Endothelial cell of umbilical vein (primary cell): ENCODE measurements at regions not wholly inside any gene's neighbourhood (a gene's known extent, or its start where the extent isn't known, plus 50 kb on each side); places are given as distances from the start of the nearest gene placed in this dataset.

Source experiments
- GATA2 ChIP-seq: IDR thresholded peaks from 2 replicates; pipeline ENCODE4 v1.7.0; 2011; ENCODE audit warnings: low read depth, mild to moderate bottlenecking, moderate library complexity, mixed read lengths, low read length; ENCODE audit not compliant: insufficient read length, insufficient read depth
- JUN ChIP-seq: IDR thresholded peaks from 2 replicates; pipeline ENCODE4 v1.6.1; 2011; ENCODE audit warnings: borderline replicate concordance, low read depth; ENCODE audit not compliant: insufficient read length, insufficient read depth
- MAX ChIP-seq: IDR thresholded peaks from 2 replicates; pipeline ENCODE4 v1.6.1; 2011; ENCODE audit not compliant: insufficient read depth, insufficient read length
- MYC ChIP-seq: IDR thresholded peaks from one replicate; pipeline ENCODE4 v1.6.1; 2011; ENCODE audit warnings: mild to moderate bottlenecking, low read depth, low read length
- POLR2A ChIP-seq: IDR thresholded peaks from 2 replicates; pipeline ENCODE4 v1.6.1; 2012; ENCODE audit warnings: low read depth, mild to moderate bottlenecking, control low read depth, low read length
- POLR2AphosphoS5 ChIP-seq: IDR thresholded peaks from 2 replicates; pipeline ENCODE4 v1.6.1; 2012; ENCODE audit warnings: low read depth, mild to moderate bottlenecking, control low read depth, low read length, moderate library complexity; ENCODE audit not compliant: insufficient read depth
- TF ChIP-seq, protein P1 (sequence below), 2 donors: IDR thresholded peaks; 1 replicate in 1 of 2; 2 replicates in 1 of 2; pipeline ENCODE4 v1.5.1; 2011; ENCODE audit warnings: low read length in 2 of 2, mild to moderate bottlenecking in 2 of 2, moderate library complexity in 2 of 2, control low read depth in 1 of 2, inconsistent platforms in 1 of 2, low read depth in 1 of 2; ENCODE audit not compliant: insufficient read depth in 1 of 2; ENCODE audit errors: extremely low read depth in 1 of 2

- TF ChIP-seq, protein P1, sequence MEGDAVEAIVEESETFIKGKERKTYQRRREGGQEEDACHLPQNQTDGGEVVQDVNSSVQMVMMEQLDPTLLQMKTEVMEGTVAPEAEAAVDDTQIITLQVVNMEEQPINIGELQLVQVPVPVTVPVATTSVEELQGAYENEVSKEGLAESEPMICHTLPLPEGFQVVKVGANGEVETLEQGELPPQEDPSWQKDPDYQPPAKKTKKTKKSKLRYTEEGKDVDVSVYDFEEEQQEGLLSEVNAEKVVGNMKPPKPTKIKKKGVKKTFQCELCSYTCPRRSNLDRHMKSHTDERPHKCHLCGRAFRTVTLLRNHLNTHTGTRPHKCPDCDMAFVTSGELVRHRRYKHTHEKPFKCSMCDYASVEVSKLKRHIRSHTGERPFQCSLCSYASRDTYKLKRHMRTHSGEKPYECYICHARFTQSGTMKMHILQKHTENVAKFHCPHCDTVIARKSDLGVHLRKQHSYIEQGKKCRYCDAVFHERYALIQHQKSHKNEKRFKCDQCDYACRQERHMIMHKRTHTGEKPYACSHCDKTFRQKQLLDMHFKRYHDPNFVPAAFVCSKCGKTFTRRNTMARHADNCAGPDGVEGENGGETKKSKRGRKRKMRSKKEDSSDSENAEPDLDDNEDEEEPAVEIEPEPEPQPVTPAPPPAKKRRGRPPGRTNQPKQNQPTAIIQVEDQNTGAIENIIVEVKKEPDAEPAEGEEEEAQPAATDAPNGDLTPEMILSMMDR (IDR thresholded peaks at IDR 0.05; ENCODE audit: extremely low read depth in 1 of 2, insufficient read depth in 1 of 2, low read depth in 1 of 2, low read length in 2 of 2), result no peak
- TF ChIP-seq POLR2A (no peak), MAX (no peak), POLR2AphosphoS5 (no peak), JUN (no peak), MYC (no peak), GATA2 (no peak)
These were observed 244.3 kb upstream of the PUM3 start for GRCh38 chr9:3088219-3088618.
